B cell (primary cell): ENCODE measurements at regions not wholly inside any gene's neighbourhood (a gene's known extent, or its start where the extent isn't known, plus 50 kb on each side); places are given as distances from the start of the nearest gene placed in this dataset.

Source experiments
- CTCF ChIP-seq: fragments of 200-600 bp; IDR thresholded peaks from one replicate; pipeline ENCODE4 v1.8.0; 2022; ENCODE audit warnings: antibody characterized with exemption, mild to moderate bottlenecking
- EZH2 ChIP-seq: IDR thresholded peaks from 2 replicates; pipeline ENCODE4 v1.6.1; 2012; ENCODE audit warnings: borderline replicate concordance, low read depth, mild to moderate bottlenecking, moderate library complexity, low read length; ENCODE audit not compliant: insufficient read depth, poor library complexity, severe bottlenecking

- no peak for TF ChIP-seq CTCF
- no peak for TF ChIP-seq EZH2
Observed at GRCh38 chr13:74784959-74785358, 650.8 kb upstream of the KLF12 start.
